T-cell (primary cell): ENCODE measurements at regions not wholly inside any gene's neighbourhood (a gene's known extent, or its start where the extent isn't known, plus 50 kb on each side); places are given as distances from the start of the nearest gene placed in this dataset.
"Not testable (repeated sequence)": the region's sequence is repeated elsewhere in the genome, so short reads cannot be mapped to it uniquely, and the experiment has no call there.

Experiments used
- ATAC-seq, 4 experiments: fragments of 200-7000 bp in 3 of 4; fragments of 150-1000 bp in 1 of 4; cut with Tn5 transposase; replicated peaks in 1 of 4; 1 replicate in 3 of 4; 2 replicates in 1 of 4; pipeline ENCODE4 v1.10.0; 2021; ENCODE audit warnings: moderate library complexity in 3 of 4, mild to moderate bottlenecking in 2 of 4, moderate number of reproducible peaks in 1 of 4
- CTCF ChIA-PET, 2 donors: fragments of 300-600 bp; sonication (Branson Sonifier 250); formaldehyde crosslinking; loops; one replicate each; lab custom pipeline; 2022; ENCODE audit warnings: antibody characterized with exemption in 2 of 2; lab: Charles Lee
- POLR2A ChIA-PET, 2 donors: fragments of 300-600 bp; sonication (Branson Sonifier 250); formaldehyde crosslinking; loops; one replicate each; lab custom pipeline; 2022; ENCODE audit warnings: antibody characterized with exemption in 2 of 2; lab: Charles Lee
- DNase-seq, 35 experiments: peaks; one replicate each; pipeline versions ENCODE4 v3.0.0 to v3.0.0-alpha.2; 2013 to 2023
- H3K27ac ChIP-seq: one replicate; pipeline ENCODE4 v1.5.1; 2013; ENCODE audit warnings: low read length
- H3K27me3 ChIP-seq, 2 experiments: replicated peaks in 1 of 2; 1 replicate in 1 of 2; 2 replicates in 1 of 2; pipeline versions ENCODE4 v1.6.1 to v1.7.0; 2013; ENCODE audit warnings: low read length in 1 of 2, mixed read lengths in 1 of 2; ENCODE audit not compliant: control insufficient read depth in 2 of 2, insufficient read depth in 2 of 2; ENCODE audit errors: extremely low read depth in 1 of 2
- H3K36me3 ChIP-seq, 2 donors: 1 replicate in 1 of 2; 2 replicates in 1 of 2; pipeline versions ENCODE4 v1.6.1 to v1.7.0; 2013; ENCODE audit warnings: low read length in 1 of 2; ENCODE audit not compliant: control insufficient read depth in 2 of 2, insufficient read depth in 1 of 2; ENCODE audit errors: extremely low read depth in 1 of 2
- H3K4me1 ChIP-seq, 2 experiments: 1 replicate in 1 of 2; 2 replicates in 1 of 2; pipeline versions ENCODE4 v1.6.1 to v1.7.0; 2013; ENCODE audit warnings: low read length in 2 of 2, mixed read lengths in 1 of 2; ENCODE audit not compliant: insufficient read depth in 2 of 2, control insufficient read depth in 1 of 2; ENCODE audit errors: extremely low read depth in 1 of 2
- H3K4me3 ChIP-seq, 2 donors: 1 replicate in 1 of 2; 2 replicates in 1 of 2; pipeline versions ENCODE4 v1.5.1 to v1.7.0; 2013; ENCODE audit warnings: mild to moderate bottlenecking in 2 of 2, low read length in 1 of 2, moderate library complexity in 1 of 2; ENCODE audit not compliant: control insufficient read depth in 1 of 2; ENCODE audit errors: extremely low read depth in 1 of 2
- H3K9me3 ChIP-seq: 2 replicates; pipeline ENCODE4 v1.7.0; 2013
- H3K27ac Mint-ChIP-seq, 2 donors: one replicate each; pipeline ENCODE4 v1.8.0; 2020 to 2021; ENCODE audit warnings: mild to moderate bottlenecking in 2 of 2, mixed read lengths in 2 of 2
- H3K27me3 Mint-ChIP-seq, 2 donors: one replicate each; pipeline ENCODE4 v1.8.0; 2021 to 2022; ENCODE audit warnings: mixed read lengths in 2 of 2
- H3K36me3 Mint-ChIP-seq: one replicate; pipeline ENCODE4 v1.8.0; 2021; ENCODE audit warnings: mixed read lengths
- H3K4me1 Mint-ChIP-seq, 3 donors: one replicate each; pipeline ENCODE4 v1.8.0; 2020 to 2022; ENCODE audit warnings: mixed read lengths in 3 of 3, mild to moderate bottlenecking in 1 of 3
- H3K4me3 Mint-ChIP-seq, 3 donors: one replicate each; pipeline ENCODE4 v1.8.0; 2020 to 2022; ENCODE audit warnings: mild to moderate bottlenecking in 3 of 3, mixed read lengths in 3 of 3, moderate library complexity in 3 of 3
- H3K9me3 Mint-ChIP-seq, 3 donors: one replicate each; pipeline ENCODE4 v1.8.0; 2020 to 2022; ENCODE audit warnings: mixed read lengths in 3 of 3
- WGBS: methylation state at CpG from one replicate; pipeline ENCODE4 v1.1.5; 2013; ENCODE audit warnings: missing lambda C conversion rate; ENCODE audit not compliant: insufficient coverage; 5-methylcytosine and 5-hydroxymethylcytosine counted together

GRCh38 chr17:30597776-30598288 lies 120.6 kb downstream of the GOSR1 start:
- H3K36me3 ChIP-seq, result no peaks in the 10 kb centered on the region

GRCh38 chr17:30596948-30597775 lies 120.0 kb downstream of the GOSR1 start:
- POLR2A ChIA-PET, ATAC-seq, H3K9me3 Mint-ChIP-seq, CTCF ChIA-PET, H3K36me3 Mint-ChIP-seq, H3K9me3 ChIP-seq, H3K27ac ChIP-seq, H3K27me3 ChIP-seq, H3K4me3 ChIP-seq, H3K4me3 Mint-ChIP-seq, H3K27ac Mint-ChIP-seq, H3K27me3 Mint-ChIP-seq, DNase-seq, H3K36me3 ChIP-seq: not testable (repeated sequence)
- H3K4me1 ChIP-seq, result peaks cover 0 to 16% of the 10 kb centered on the region in 2 experiments
- peaks cover 14 to 20% (median 15%) of the 10 kb centered on the region in 3 donors for H3K4me1 Mint-ChIP-seq
- WGBS, result no CpG with 5 or more reads among the region's 8 CpGs

More at GRCh38 chr17:30597776-30598288, 120.6 kb downstream of the GOSR1 start:
- 100% methylated on average over 1 of the region's 4 CpGs for WGBS
- POLR2A ChIA-PET, result no interaction called here
- no peak for DNase-seq
- no peaks in the 10 kb centered on the region for H3K9me3 Mint-ChIP-seq
- CTCF ChIA-PET, result no interaction called here
- H3K4me1 ChIP-seq, result peaks cover 0 to 16% of the 10 kb centered on the region in 2 experiments
- no peak overlapping the region for H3K27ac Mint-ChIP-seq
- H3K27me3 Mint-ChIP-seq, result peaks cover 0 to 2% of the 10 kb centered on the region in 2 donors
- peaks cover 0 to 4% of the 10 kb centered on the region in 2 experiments for H3K27me3 ChIP-seq
- peaks cover 15 to 21% (median 17%) of the 10 kb centered on the region in 3 donors for H3K4me1 Mint-ChIP-seq
- no peaks in the 10 kb centered on the region for H3K9me3 ChIP-seq
- no peaks in the 10 kb centered on the region for H3K36me3 Mint-ChIP-seq
- ATAC-seq, result no peak
- no peak overlapping the region for H3K27ac ChIP-seq
- no peak overlapping the region for H3K4me3 ChIP-seq
- no peak overlapping the region for H3K4me3 Mint-ChIP-seq

- H3K36me3 Mint-ChIP-seq, H3K4me3 ChIP-seq, H3K4me1 ChIP-seq, ATAC-seq, DNase-seq, H3K4me1 Mint-ChIP-seq, POLR2A ChIA-PET, H3K27ac ChIP-seq, H3K9me3 ChIP-seq, H3K36me3 ChIP-seq, H3K9me3 Mint-ChIP-seq, H3K27ac Mint-ChIP-seq, H3K27me3 Mint-ChIP-seq, CTCF ChIA-PET, H3K4me3 Mint-ChIP-seq, H3K27me3 ChIP-seq: not testable (repeated sequence)
- WGBS, result 100% methylated on average over 2 of the region's 10 CpGs
These were observed 117.8 kb downstream of the GOSR1 start for GRCh38 chr17:30594953-30595371.

- no peaks in the 10 kb centered on the region for H3K27me3 ChIP-seq
- ChIA-PET CTCF (no interaction called here), POLR2A (no interaction called here)
- H3K4me3 ChIP-seq, result no peak overlapping the region
- H3K36me3 Mint-ChIP-seq, result no peaks in the 10 kb centered on the region
- H3K4me1 Mint-ChIP-seq, result peaks cover 0 to 4% (median 0%) of the 10 kb centered on the region in 3 donors
- H3K9me3 Mint-ChIP-seq, result no peaks in the 10 kb centered on the region
- peaks cover 0 to 2% of the 10 kb centered on the region in 2 experiments for H3K4me1 ChIP-seq
- DNase-seq (no peak), ATAC-seq (no peak)
- no peak overlapping the region for H3K4me3 Mint-ChIP-seq
- peaks cover 2 to 4% of the 10 kb centered on the region in 2 donors for H3K27me3 Mint-ChIP-seq
- no peaks in the 10 kb centered on the region for H3K36me3 ChIP-seq
- H3K9me3 ChIP-seq, result no peaks in the 10 kb centered on the region
- 88% methylated on average over 13 of the region's 18 CpGs for WGBS
- no peak overlapping the region for H3K27ac Mint-ChIP-seq
- H3K27ac ChIP-seq, result no peak overlapping the region
These were observed 117.2 kb downstream of the GOSR1 start for GRCh38 chr17:30594223-30594952.

GRCh38 chr17:30590081-30590733 lies 113.0 kb downstream of the GOSR1 start:
- Histone ChIP-seq H3K4me3 (no peak overlapping the region), H3K27me3 (peaks cover 0 to 2% of the 10 kb centered on the region in 2 experiments), H3K4me1 (no peaks in the 10 kb centered on the region), H3K27ac (no peak overlapping the region), H3K36me3 (no peaks in the 10 kb centered on the region), H3K9me3 (no peaks in the 10 kb centered on the region)
- CTCF ChIA-PET, result no interaction called here
- Mint-ChIP-seq H3K27me3 (peaks cover 2 to 4% of the 10 kb centered on the region in 2 donors), H3K27ac (no peak overlapping the region), H3K9me3 (no peaks in the 10 kb centered on the region), H3K4me3 (no peak overlapping the region), H3K4me1 (no peaks in the 10 kb centered on the region), H3K36me3 (no peaks in the 10 kb centered on the region)
- no peak for ATAC-seq
- POLR2A ChIA-PET, result no interaction called here
- no peak for DNase-seq
- no CpG with 5 or more reads among the region's 3 CpGs for WGBS

GRCh38 chr17:30589431-30589830 lies 112.2 kb downstream of the GOSR1 start:
- Histone ChIP-seq H3K27me3 (peaks cover 0 to 2% of the 10 kb centered on the region in 2 experiments), H3K4me1 (no peaks in the 10 kb centered on the region), H3K4me3 (no peak overlapping the region), H3K9me3 (no peaks in the 10 kb centered on the region), H3K27ac (no peak overlapping the region), H3K36me3 (no peaks in the 10 kb centered on the region)
- Mint-ChIP-seq H3K27me3 (peaks cover 0 to 7% of the 10 kb centered on the region in 2 donors), H3K27ac (no peak overlapping the region), H3K36me3 (no peaks in the 10 kb centered on the region), H3K4me1 (no peaks in the 10 kb centered on the region), H3K4me3 (no peak overlapping the region), H3K9me3 (no peaks in the 10 kb centered on the region)
- ChIA-PET POLR2A (no interaction called here), CTCF (no interaction called here)
- ATAC-seq (no peak), DNase-seq (no peak)
- 100% methylated on average over 1 of the region's 1 CpG for WGBS
